Activated CD4-positive, CD25-positive, alpha-beta regulatory T cell treated with anti-CD3 and anti-CD28 coated beads, Interleukin-2, amount 50 U/mL, for 16 hours (primary cell): ENCODE measurements at regions not wholly inside any gene's neighbourhood (a gene's known extent, or its start where the extent isn't known, plus 50 kb on each side); places are given as distances from the start of the nearest gene placed in this dataset.

ENCODE experiments used
- DNase-seq: peaks from one replicate; pipeline ENCODE4 v3.0.0-alpha.2; 2020; ENCODE audit warnings: low read depth, low spot score

DNA sequence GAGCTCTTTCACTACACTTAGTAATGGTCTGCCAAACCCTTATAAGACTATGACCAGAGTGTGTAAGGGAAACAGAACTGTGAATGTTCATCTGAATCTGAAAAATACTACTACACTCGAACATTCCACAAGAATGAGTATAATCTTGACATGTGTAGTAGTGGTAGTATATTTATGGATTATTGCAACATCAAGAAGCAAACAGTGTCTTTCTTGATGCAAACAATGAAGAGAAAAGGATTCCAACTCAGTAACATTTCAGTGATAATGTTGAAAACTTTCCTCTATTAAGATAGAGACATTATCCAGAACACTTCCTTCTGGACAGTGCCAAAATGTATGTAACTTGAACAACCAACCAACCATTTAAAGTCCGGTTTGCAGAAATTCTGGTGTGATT, 394.7 kb upstream of the CPEB2 start:
- no peak for DNase-seq

DNA sequence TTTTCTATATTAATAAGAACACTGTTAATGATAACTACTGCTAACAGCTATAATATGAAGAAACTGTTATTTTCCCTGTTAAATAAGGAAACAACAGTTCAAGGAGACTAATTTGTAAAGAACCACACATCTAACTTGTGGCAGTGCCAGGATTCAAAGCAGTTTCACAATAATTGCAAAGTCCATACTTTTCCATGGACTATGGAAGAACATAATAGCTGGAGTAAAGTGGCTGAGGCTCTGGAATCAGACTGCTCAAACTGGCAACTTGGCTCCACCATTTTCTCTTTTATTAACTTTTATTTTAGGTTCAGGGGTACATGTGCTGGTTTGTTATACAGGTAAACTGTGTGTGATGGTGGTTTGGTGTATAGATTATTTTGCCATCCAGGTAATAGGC, 393.7 kb upstream of the CPEB2 start:
- DNase-seq, result no peak

DNA sequence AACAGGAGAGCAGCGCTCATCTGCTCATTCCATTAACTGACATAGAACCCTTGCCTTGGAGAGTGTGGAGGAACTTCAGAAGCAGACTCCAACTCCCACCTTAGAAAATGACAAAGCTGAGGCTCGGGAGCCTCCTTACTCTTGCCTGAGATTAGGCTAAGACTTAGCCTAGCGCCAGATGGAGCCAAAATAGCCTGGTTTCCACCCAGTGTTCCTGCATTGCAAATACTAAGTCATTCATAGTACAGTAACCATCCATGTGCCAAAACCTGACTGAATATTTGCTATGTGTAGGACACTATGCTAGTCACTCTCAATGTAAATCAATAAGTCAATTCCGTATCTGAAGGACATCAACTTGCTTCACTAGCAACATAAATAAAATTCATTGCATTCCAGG, 387.4 kb upstream of the CPEB2 start:
- DNase-seq, result no peak

DNA sequence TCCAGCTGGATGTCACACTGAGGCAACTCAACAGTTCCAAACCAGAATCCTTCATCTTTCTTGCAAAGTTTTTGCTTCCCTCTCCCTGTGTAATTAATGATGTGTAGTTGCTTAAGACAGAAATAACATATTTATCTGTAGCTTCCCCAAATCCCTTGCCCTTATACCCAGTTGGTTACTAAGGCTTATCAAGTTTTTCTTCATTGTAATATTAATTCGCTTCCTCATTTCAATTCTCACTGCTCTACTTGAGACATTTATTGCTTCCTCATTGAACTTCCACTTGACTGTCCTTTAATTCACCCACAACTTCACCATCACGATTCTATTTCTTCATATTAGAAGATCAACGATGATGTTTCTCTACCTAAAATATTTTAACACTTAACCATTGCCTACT, 386.6 kb upstream of the CPEB2 start:
- no peak for DNase-seq

DNA sequence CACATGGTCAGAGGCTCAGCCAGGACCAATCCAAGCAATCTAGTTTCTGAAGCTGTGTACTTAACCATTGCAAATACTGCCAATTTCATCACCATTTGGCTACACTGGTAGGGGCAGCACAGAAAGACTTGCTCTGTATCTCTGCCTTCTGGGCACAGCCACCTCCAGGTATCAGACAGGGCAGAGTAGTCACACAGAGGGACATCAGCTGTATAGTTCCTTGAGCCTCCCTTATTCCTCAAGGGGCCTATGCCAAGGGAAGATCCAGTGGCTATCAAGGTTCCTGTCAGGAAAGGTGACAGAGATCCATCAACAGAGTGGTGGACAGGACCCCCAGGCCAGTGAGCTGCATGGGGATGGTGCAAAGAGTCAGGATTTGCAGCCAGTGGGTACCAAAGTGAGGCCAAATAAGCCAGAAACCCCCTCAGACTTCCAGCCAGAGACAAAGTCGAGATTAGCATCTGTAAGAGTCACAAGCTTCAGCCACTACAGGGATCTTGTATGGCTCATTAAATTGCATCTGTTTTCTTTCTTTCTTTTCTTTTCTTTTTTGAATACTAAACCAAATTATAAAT, 381.6 kb upstream of the CPEB2 start:
- DNase-seq, result no peak

DNA sequence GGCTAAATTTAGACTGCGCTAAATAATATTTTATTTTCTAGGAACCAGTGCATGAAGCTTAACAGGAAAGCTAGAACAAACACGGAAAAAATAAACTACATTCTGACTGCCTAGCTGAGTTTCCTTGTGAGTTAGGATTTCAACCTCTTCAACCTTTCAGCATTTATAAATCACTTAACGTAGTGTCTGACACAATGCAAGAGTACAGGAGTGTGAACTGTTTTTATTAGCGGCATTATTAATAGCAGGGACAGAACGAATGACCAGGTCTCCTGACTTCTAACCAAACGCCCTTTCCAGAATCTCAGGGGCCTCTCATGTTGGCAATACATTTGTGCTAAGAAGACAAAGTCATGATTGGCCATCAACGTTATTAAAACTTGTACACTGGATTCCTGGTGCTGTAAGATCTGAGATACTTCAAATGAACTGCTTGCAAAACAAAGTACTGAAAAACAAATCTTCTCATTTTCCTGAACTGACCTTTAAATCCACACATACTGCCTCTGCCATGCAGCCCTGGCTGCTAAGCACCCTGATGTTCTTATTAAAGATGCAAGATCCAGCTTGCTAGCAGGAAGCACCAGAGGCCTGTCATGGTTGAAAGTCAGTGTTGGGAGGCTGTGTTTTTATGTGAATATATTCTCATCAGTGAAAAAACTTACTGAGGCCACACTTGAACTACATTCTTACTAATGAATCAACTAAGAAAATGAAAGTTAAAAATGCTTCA, 380.4 kb upstream of the CPEB2 start:
- no peak for DNase-seq

DNA sequence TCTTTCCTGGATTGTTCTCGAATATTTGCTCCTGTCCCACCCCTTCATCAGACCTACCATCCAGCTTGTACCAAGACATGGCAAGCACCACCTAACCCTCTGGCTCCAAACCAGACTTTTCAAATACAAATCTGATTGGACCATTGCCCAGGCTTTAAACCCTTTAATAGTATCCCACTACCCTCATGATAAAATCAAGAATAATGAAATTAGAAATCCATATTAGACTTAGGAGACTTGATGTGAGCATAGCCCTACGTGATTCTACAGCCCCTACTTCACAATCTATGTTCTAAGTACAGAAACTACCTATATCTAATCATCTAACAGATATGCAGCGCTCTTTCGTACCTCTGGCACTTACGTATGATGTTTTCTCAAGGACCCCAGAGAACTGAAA, 375.2 kb upstream of the CPEB2 start:
- DNase-seq, result no peak

DNA sequence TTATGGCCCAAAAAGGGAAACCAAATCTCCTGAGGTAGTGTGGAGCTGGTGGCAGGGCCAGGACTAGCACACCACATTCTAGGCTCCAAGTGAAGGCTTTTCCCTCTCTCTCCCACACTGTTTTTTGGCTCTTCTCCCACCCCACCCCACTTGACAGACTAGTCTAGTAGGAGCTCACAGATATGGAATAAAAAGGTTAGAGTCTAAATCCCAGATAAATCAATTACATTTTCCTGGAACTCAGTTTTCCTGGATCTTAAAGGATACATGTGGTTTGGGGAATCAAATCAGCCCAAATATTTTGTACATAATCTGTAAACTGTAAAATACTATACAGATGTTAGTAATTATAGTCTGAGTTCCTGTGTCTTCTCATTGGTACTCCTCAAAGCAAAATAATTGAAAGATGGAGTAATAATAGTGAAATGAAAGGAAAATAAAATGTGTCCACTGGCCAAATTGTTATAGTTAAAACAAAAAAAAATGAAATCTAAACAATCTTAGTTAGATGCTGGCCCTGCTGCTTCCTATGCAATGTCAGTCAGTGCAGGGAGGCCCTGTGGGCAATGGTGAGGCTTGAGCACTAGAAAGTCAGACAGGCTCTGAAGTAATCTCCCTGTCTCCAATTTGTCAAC, 370.4 kb upstream of the CPEB2 start:
- no peak for DNase-seq

DNA sequence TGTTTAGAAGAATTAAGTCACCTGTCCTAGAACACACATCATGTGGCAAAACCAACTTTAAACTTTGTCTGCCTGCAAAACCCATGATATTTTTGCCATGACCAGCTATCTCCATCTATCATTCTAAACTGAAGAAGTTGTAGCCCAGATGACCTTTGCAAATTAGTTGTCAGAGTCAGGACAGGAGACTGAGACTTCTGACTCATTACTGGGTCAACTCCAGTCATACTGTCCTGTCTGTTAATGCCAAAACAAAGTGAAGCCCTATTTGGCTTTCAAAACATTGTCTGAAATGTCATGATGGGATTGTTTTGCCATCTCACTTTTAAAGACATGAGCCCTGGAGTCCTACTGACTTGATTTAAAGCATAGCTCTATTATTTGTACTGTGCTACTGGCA, 365.7 kb upstream of the CPEB2 start:
- DNase-seq, result no peak

DNA sequence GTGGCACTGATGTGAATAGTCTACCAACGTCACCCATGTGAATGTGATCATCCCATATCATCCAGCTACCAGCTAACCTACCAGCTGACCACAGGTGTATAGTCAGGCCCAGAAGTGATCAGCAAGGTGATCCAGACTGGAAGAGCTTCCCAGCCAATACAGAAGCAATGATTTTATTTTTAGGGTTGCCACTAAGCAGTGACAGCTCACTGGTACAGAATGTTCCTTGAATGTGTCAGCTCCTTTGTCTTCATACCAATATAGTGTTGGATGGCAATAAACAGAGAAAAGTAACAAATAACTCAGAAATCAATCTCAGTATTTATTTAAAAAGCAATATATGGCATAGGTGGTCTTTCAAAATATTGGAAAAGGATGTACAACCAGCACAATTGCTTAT, 361.8 kb upstream of the CPEB2 start:
- DNase-seq, result no peak

DNA sequence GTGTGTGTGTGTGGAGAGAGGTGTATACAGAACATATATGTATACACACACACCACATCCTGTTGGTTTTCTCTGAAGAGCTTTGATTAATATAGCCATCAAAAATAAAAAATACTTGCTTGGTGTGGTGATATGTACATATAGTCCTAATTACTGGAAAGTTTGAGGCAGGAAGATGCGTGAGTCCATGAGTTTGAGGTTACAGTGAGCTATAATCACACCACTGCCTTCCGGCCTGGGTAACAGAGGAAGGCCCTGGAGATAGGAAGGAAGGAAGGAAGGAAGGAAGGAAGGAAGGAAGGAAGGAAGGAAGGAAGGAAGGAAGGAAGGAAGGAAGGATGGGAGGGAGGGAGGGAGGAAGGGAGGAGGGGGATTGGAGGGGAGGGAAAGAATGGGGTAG, 360.4 kb upstream of the CPEB2 start:
- DNase-seq, result no peak

DNA sequence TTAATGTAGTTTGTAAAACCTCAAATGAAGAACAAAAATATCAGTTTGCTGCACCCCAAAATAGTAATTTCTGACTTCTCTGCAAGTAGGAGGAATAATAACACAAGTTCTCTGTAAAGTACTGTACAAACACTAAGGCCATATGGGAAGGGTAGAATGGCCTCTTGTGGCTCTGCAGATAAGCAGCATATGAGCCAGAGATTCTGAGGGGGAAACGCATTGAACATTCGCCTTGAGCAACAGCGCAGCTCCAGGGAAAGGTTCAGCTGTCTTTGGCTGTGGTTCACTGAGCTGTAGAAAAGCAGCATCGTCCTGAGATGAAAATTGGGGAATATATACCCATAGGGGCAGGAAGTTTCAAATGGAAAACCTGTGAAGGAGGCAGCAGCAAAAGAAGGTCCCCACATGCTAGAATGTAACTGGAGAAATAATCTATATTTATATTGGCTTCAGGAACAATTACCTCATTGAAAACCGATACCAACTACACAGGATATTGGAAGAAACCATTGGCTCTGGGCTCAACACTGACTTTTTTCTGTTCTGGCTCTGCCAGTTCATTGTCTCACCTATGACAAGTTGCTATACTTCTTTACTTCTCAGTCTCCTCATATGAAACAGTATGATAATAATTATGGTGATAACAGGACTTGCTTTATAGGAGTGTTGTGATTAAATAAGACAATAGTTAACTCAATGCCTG, 357.6 kb upstream of the CPEB2 start:
- DNase-seq, result no peak

DNA sequence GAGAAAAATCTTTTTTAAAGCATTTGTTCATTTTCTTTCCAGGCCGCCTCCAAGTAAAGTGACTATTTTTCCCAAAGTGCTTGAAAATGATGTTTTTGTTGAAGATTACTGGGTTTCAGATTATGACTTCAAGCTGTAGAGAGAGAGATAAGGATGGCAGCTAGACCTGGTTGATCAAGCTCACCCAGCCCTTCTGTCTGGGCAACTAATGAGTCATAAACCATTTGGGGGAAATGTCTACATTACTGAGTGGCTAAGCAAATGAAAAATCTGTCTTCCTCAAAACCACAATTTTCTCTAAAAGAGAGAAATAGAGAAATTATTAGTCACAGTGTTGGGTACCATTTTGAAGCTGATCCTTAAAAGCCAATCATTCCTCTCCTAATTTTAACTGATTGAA, 355.4 kb upstream of the CPEB2 start:
- DNase-seq, result no peak

DNA sequence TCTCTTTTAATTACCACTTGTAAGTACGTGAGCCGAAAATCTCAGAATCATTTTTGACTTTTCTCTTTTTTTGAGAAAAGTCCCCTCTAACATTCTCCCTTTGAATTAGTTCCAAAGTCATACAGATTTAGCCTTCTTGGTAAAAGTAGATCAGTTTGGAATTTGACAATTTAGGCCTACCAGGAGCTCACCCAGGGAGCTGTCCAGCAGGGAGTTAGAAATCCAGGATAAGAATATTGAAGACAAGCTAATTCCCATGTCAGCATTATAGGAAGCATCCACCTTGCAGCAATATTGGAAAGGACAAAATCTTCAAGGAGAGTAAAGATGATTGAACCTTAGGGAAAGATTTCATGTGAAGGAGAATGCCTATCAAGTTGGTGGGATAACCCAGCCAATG, 352.2 kb upstream of the CPEB2 start:
- DNase-seq, result no peak

DNA sequence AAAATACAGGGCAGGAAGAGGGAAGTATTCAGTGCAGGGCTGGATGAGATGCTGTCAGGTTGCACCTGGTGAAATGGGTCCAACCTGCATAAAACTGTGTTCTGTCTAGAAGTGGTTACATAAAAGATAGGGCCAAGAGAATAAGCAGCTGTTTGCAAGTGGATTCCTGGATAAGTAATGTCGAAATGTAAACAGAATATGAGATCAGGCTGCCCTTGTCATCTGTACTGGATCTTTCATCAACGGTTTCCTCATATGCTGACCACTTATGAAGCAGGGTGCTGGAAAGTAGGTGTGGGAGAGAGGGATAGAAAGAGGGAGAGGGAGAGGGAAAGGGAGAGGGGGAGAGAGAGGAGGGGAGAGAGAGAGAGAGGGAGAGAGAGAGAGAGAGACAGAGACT, 349.8 kb upstream of the CPEB2 start:
- DNase-seq, result no peak

DNA sequence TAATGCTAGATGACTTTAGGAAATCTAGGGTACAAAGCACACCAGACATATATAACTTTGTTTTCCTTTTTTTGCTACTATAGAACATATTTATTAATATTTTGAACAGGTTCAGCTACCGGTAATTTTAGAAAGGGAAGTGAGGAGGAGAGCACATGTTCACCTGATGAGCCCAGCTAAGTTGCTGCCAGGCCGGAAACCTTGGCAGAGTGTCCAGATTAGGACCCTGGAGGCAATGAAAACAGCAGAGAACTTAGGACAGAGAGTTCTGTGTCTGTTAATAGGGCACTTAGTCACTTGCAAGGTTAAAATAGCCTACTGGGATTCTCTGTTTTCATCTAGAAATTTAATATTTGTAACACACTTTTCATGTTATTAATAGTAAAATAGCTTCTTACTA, 348.9 kb upstream of the CPEB2 start:
- DNase-seq, result no peak

DNA sequence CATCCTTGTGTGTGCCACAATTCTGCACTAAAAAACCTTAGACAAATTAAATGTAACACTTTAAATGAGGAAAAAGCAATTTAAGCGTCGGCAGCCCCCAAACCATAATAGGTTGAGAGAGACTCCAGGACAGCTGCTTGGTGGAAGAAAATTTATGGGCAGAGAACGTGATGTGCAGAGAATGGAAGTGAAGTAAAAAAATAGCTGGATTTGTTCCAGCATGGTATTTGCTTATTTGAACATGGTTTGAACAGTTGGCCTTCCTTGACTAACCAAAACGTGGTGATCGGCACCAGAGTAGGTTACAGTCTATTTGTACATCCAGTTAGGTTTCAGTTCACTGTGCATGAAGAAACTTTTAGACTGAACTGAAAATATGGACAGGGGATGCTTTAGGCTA, 343.0 kb upstream of the CPEB2 start:
- no peak for DNase-seq

DNA sequence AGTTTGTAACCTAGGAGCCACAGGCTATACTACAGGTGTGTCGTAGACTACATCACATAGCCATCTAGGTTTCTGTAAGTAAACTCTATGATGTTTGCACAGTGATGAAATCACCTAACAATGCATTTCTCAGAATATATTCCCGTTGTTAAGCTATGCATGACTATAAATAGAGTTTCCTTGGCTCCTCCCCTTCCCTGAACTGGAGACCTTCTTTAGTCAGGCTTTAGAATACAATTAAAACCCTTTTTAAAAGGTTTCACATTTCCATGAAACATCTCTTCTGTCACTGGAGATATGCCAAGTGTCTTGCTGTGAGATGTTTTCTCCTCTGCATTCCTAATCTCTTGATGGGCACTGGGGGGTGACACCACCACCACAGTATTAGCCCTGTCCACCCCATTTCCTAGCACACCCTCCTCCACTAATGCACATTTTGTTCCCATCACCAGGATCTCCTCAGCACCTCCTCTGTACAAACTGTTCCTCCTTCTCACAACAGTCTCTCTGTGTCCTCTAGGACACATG, 334.6 kb upstream of the CPEB2 start:
- DNase-seq, result no peak

DNA sequence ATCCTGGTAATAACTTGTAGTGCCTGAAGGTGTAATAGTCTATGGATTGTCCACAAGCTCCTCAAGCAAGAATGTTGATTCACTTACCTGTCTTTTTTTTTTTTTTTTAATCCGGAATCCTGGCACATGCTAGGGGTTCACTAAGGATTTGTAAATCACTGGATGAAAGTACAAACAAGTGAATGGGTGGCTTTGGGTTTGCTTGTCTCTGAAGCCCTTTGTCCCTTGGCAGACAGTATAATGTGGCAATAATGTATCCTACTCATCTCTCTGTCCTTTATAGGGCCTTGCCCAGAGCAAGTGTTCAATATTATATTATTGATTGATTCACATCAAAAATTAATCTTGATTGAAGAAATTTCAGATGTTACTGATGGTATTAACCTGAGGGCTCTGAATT, 334.0 kb upstream of the CPEB2 start:
- DNase-seq, result no peak

DNA sequence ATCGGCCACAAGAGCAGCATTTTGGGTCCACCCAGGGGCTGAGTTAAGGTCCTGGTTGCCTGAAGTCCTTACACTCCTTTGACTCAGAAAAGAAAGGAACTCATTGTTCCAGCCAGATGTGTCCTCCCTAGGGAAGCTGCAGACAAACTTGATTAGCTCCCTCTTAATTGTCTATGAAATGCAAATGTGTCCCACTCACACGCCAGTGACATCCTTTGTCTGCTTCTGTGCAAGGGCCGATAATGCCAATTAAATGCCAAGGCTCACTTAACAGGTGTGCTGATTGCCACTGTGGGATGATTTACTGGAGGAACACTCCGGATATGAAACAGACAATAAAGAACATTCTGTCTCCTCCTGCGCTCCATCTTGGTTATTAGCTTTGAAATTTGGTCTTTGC, 332.9 kb upstream of the CPEB2 start:
- no peak for DNase-seq

DNA sequence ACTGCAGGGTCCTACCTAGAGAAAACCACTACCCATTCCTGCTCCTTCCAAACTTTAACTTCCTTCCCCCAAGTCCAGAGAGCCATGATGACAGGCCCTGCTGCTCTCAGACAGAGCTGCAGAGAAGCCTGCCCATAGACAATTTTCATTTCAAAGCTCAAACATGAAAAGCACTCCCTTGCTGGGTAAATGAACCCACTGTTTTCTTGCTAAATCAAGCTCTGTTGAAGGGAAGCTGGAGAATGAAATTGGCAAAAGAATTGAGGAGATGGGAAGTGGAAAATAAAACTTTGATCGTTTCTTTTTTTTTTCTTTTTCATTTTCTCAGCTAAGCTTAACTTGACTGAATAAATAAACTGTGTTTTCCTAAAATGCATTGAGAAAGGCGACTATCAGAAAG, 331.1 kb upstream of the CPEB2 start:
- no peak for DNase-seq

DNA sequence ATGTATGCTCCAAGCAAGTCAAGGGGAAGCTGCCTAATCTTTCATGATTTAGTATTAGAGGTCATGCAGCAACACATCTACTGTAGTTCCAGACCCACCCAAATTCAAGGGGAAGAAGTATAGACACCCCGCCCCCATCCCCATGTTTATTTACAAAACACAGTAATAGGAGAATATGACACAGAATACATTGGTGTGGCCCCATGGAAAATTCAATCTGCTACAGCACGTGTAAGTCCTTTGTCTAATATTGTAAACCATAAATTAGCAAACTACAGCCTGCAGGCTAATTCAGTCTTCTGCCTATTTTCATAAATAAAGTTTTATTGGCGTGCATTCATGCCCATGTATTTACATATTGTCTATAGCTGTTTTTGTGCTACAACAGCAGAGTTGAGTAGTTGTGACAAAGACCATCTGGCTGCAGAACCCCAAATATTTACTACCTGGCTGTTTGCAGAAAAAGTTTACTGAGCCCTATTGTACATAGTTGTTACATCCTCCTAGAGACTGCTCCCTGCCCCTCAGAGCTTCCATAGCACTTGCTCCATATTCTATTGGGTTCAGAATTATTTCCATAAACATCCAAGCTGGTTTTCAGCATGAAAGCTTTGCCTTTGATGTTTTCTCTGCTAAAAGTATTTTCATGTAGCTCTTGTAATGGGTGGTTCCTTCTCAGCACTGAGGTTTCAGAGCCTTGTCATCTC, 326.8 kb upstream of the CPEB2 start:
- DNase-seq, result no peak
